NCI-H146 treated with DMSO at 0.1 percent for 48 hours (cell line): ENCODE measurements at regions not wholly inside any gene's neighbourhood (a gene's known extent, or its start where the extent isn't known, plus 50 kb on each side); places are given as distances from the start of the nearest gene placed in this dataset.
"Not testable (repeated sequence)": the region's sequence is repeated elsewhere in the genome, so short reads cannot be mapped to it uniquely, and the experiment has no call there.

Source experiments
- DNase-seq: peaks from one replicate; lab custom pipeline; 2025; ENCODE audit not compliant: unreplicated experiment; lab: John Stamatoyannopoulos, UW

GRCh38 chr15:95620934-95621579 lies 709.4 kb upstream of the NR2F2 start:
- no peak for DNase-seq

- no peak for DNase-seq
These were observed 707.7 kb upstream of the NR2F2 start for GRCh38 chr15:95622843-95623242.

- DNase-seq: no peak
These were observed 706.4 kb upstream of the NR2F2 start for GRCh38 chr15:95624100-95624499.

DNA sequence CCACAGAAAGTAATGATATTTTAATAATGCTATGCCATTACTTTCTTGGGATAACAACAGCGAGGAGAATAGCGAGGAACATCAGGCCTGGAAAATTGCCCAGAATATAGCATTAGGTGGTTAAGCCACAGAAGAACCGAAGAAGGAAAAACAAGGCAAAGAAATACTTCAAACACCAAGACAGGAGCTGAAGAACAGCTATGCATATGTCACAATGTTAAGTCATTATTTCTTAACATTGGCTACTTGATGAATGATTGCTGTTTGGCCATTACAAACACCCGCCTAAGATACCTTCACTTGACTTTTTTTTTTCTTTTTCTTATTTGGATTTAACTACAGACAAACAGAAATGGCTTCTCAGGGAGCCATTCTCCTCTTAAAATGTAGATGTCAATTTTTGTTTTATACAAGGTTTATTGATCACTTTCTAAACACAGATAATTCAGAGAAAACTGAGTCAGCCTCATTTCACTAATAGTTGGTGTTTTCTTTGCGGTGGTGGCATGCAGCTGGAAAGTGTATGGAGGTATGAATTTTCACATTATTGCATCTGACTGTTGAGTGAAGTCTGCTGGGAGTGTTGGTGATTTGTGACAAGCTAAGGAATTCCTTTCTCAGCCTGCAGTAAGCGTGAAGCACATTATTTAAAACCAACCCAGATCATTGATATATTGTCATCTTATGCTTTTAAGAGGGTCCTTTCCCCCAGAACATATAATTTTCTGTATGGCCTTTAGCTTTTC lies 705.7 kb upstream of the NR2F2 start:
- DNase-seq: no peak

- no peak for DNase-seq
These were observed 703.8 kb upstream of the NR2F2 start for GRCh38 chr15:95626501-95627361.

DNA sequence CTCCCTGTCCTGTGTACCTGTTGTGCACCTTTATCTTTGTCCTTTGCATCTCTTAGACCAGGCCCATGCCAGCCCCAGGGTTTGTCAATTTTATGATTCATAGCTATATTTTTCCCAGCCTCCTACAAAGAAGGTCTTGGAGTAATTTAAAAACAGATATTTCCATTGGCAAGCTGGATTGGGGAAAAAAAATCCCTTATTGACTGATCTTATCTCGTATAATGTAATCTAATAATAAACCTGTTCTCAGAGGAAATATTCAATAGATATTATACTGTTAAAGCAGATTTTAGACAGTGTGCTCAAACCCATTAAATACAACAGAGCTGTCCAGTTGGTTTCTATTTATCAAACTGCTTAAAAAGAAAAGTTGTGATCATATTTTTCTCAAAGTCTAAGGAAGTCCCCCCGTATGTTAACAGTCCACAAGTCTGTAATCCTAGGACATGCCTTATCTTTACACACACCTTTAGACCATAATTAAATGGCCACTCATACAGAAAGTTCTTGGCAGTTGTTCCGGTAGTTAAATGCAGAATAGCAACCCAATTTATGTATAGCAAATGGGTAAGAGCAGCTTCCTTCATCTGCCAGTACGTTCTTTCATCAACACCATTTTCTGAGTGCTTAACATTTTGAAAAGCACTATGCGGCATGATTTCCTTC lies 700.9 kb upstream of the NR2F2 start:
- DNase-seq: no peak

- no peak for DNase-seq
These were observed 699.8 kb upstream of the NR2F2 start for GRCh38 chr15:95630683-95631082.

GRCh38 chr15:95635666-95636065 lies 694.8 kb upstream of the NR2F2 start:
- DNase-seq: no peak

DNA sequence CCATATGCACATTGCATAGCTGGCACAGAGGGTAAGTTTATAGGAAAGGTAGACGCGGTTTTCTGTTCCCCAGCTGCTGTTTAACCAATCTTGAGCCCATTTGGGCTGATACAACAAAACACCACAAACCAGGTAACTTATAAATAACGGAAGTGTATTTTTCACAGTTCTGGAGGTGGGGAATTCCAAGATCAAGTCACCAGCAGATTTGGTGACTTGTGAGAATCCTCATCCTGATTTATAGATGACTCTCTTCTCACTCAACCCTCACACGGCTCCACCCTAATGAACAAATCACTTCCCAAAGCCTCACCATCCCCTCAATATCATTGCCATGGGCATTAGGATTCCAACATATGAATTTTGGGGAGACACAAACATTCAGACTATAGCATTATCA lies 694.4 kb upstream of the NR2F2 start:
- DNase-seq: no peak

GRCh38 chr15:95637234-95637633 lies 693.3 kb upstream of the NR2F2 start:
- not testable (repeated sequence) for DNase-seq

DNA sequence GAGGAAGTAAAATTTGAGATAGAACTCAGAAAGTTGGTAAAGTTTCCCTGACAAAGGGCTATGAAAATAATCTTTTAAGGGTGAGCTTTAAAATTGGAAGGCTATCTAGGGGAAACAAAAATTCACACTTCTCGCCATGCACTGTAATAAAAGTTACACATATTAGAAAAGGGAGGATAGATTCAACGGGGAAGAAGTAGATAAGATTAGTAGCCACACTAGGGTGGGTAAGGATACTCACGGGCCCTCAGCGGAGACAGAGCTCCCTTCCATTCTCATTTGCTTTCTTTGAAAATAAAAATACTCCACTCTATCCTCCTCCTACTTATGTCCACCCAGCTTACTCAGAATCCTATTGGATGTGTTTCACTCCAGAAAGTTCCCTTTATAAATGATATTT lies 691.3 kb upstream of the NR2F2 start:
- DNase-seq: no peak

- DNase-seq: no peak
These were observed 686.2 kb upstream of the NR2F2 start for GRCh38 chr15:95644100-95644875.

- DNase-seq: no peak
These were observed 684.6 kb upstream of the NR2F2 start for GRCh38 chr15:95645791-95646338.

GRCh38 chr15:95646484-95647273 lies 683.8 kb upstream of the NR2F2 start:
- DNase-seq: no peak

DNA sequence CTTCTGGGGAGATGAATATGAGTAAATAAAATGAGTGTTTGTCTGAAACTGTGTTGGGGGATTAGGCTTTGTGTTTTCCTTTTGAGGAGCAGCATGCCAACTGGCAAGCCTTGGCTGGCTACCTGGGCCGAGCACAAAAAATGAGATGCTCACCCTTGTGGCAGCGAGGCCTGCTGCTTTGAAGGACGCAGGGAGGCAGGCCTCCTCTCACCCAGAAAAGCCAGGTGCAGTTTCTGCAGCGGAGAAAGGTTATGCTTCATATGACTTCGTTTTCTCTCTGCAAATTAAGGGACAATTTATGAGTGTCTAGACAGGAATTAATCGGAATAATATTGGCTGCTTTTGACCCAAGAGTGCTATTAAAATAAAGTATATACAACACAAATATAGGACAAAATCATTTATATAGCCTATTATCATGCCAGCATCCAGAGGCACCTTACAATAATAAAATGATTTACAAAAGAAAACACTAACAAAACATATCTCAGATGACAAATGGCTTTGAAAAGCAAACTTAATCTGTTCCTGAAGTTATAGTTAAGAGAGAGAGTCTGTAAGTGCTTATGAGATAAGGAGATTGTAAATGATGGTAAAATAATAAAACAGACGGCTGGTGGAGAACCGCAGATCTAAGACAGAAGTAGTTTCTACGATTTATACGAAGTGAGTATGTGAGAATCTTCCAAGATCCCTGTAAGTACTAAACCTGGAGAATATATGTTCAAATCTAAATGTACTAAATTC lies 682.8 kb upstream of the NR2F2 start:
- no peak for DNase-seq

DNA sequence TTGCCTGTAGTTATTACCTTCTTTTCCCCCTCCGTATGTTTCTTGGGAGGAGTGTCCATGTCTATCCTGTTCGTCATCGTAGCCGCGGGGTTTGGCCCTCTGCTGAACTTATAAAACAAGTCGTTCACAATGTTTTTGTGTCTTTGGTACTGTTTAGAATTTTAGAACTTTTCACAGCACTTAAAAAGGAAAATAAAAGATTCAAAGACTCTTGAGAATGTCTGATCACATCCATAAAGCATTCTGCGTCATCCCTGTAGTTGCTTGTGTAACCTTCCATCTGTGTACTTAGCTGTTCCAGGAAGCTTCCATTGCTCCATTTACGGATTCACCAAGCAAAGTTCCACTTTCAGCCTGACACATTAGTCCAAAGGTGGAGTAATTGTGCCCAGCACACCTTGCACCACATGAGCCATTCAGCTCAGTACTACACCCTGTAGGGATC lies 677.1 kb upstream of the NR2F2 start:
- DNase-seq: no peak

- DNase-seq: no peak
These were observed 675.4 kb upstream of the NR2F2 start for GRCh38 chr15:95655089-95655607.

DNA sequence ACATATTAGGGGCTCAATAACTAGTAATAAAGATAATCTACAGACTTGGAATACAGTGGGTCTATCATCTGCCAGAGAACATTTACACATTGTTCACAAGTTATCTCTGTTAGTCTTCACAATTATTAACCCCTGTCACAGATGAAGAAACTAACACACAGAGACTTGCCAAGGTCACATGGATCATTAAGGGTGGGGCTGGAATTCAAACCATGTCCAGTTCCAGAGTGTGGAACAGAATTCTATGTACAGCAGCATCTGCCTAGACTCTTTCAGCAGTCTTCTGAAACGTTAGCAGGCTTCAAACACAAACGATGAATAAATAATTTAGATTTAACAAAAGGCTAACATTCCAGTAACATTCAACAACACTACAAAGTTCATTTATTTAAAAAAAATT lies 673.9 kb upstream of the NR2F2 start:
- no peak for DNase-seq
